PC-9 (cell line): ENCODE measurements at regions not wholly inside any gene's neighbourhood (a gene's known extent, or its start where the extent isn't known, plus 50 kb on each side); places are given as distances from the start of the nearest gene placed in this dataset.
"Not testable (repeated sequence)": the region's sequence is repeated elsewhere in the genome, so short reads cannot be mapped to it uniquely, and the experiment has no call there.

Experiments used
- BruUV-seq: library from RNA; stranded (reverse); fragments of 400-500 nt; replicated peaks from 2 replicates; lab custom pipeline; 2021; lab: Mats Ljungman, UMichigan
- CTCF ChIA-PET: fragments of 300-600 bp; sonication (Branson Sonifier 250); formaldehyde crosslinking; loops from one replicate; lab custom pipeline; 2022; ENCODE audit warnings: antibody characterized with exemption; lab: Charles Lee
- POLR2A ChIA-PET: fragments of 300-600 bp; sonication (Branson Sonifier 250); formaldehyde crosslinking; loops from one replicate; lab custom pipeline; 2022; ENCODE audit warnings: antibody characterized with exemption; ENCODE audit not compliant: unreplicated experiment; lab: Charles Lee
- DNase-seq, 2 experiments: peaks; one replicate each; pipeline versions ENCODE4 v3.0.0 to v3.0.0-alpha.2; 2015 to 2022; ENCODE audit warnings: mixed read lengths in 1 of 2
- H2AFZ ChIP-seq: fragments of 200-600 bp; sonication (generic); 2 replicates; pipeline ENCODE4 v1.8.1; 2017; ENCODE audit warnings: antibody characterized with exemption
- H3F3A ChIP-seq: fragments of 200-600 bp; sonication (generic); 2 replicates; pipeline ENCODE4 v1.8.1; 2017; ENCODE audit warnings: antibody characterized with exemption, mild to moderate bottlenecking, low read depth; ENCODE audit not compliant: insufficient read depth
- H3K27ac ChIP-seq: fragments of 200-600 bp; sonication (generic); 2 replicates; pipeline ENCODE4 v1.6.1; 2016; ENCODE audit warnings: mixed run types
- H3K27me3 ChIP-seq: fragments of 200-600 bp; sonication (generic); 2 replicates; pipeline ENCODE4 v1.6.1; 2016; ENCODE audit warnings: low read depth, mixed run types; ENCODE audit not compliant: insufficient read depth
- H3K36me3 ChIP-seq: fragments of 200-600 bp; sonication (generic); 2 replicates; pipeline ENCODE4 v1.6.1; 2016; ENCODE audit warnings: low read depth, mixed run types
- H3K4me1 ChIP-seq: fragments of 200-600 bp; sonication (generic); replicated peaks from 2 replicates; pipeline ENCODE4 v1.6.1; 2016; ENCODE audit warnings: mixed run types; ENCODE audit not compliant: insufficient read depth
- H3K4me2 ChIP-seq: fragments of 200-600 bp; sonication (generic); 2 replicates; pipeline ENCODE4 v1.6.1; 2017; ENCODE audit warnings: mixed run types
- H3K4me3 ChIP-seq: fragments of 200-600 bp; sonication (generic); 2 replicates; pipeline ENCODE4 v1.6.1; 2016; ENCODE audit warnings: mixed run types
- H3K79me2 ChIP-seq: fragments of 200-600 bp; sonication (generic); 2 replicates; pipeline ENCODE4 v1.6.1; 2017; ENCODE audit warnings: low read depth, mixed run types
- H3K9me2 ChIP-seq: fragments of 200-600 bp; sonication (generic); 2 replicates; pipeline ENCODE4 v1.8.1; 2017; ENCODE audit warnings: mild to moderate bottlenecking; ENCODE audit not compliant: insufficient read depth
- H3K9me3 ChIP-seq: fragments of 200-600 bp; sonication (generic); 2 replicates; pipeline ENCODE4 v1.8.1; 2016; ENCODE audit warnings: low read depth; ENCODE audit not compliant: insufficient read depth
- H4K20me1 ChIP-seq: fragments of 200-600 bp; sonication (generic); 2 replicates; pipeline ENCODE4 v1.8.1; 2017; ENCODE audit not compliant: insufficient read depth
- CTCF ChIP-seq: fragments of 200-600 bp; sonication (generic); conservative IDR thresholded peaks from 2 replicates; pipeline ENCODE4 v1.6.1; 2017; ENCODE audit warnings: mixed run types, antibody characterized with exemption, mild to moderate bottlenecking, moderate library complexity
- EZH2 ChIP-seq: fragments of 200-600 bp; sonication (generic); IDR thresholded peaks from 2 replicates; pipeline ENCODE4 v1.8.0; 2017; ENCODE audit warnings: antibody characterized with exemption, low read depth
- intact Hi-C: fragments of 100-400 bp; cut with micrococcal nuclease; formaldehyde crosslinking; loops from one replicate; pipeline ENCODE4 v1.10.0; 2022; ENCODE audit not compliant: unreplicated experiment

- Histone ChIP-seq H3K27ac (no peak overlapping the region), H4K20me1 (no peaks in the 10 kb centered on the region; the same call in 1 of the 2 replicates), H2AFZ (no peak overlapping the region), H3K9me2 (no peaks in the 10 kb centered on the region), H3K79me2 (no peaks in the 10 kb centered on the region), H3K36me3 (no peaks in the 10 kb centered on the region), H3K4me2 (no peak overlapping the region), H3K4me3 (no peak overlapping the region), H3F3A (no peaks in the 10 kb centered on the region), H3K27me3 (peaks cover 65% of the 10 kb centered on the region), H3K9me3 (no peaks in the 10 kb centered on the region), H3K4me1 (no peaks in the 10 kb centered on the region)
- ChIA-PET CTCF (no interaction called here), POLR2A (no interaction called here)
- TF ChIP-seq CTCF (no peak), EZH2 (no peak)
- BruUV-seq = no TSS peak
- DNase-seq = no peak
- intact Hi-C loops = no loop called here
These were observed 172.1 kb downstream of the ACTR3B start for GRCh38 chr7:152931633-152932032.

GRCh38 chr7:152937282-152937681 is 177.7 kb downstream of the ACTR3B start:
- BruUV-seq = no TSS peak

GRCh38 chr7:152946616-152947015 is 187.1 kb downstream of the ACTR3B start:
- H3K4me3 ChIP-seq, POLR2A ChIA-PET, H3K27ac ChIP-seq, CTCF ChIA-PET, H3K9me2 ChIP-seq, H2AFZ ChIP-seq, intact Hi-C loops, H3K9me3 ChIP-seq, H3K4me2 ChIP-seq, H3K79me2 ChIP-seq, DNase-seq, BruUV-seq, H3K4me1 ChIP-seq, H4K20me1 ChIP-seq, H3K36me3 ChIP-seq, H3F3A ChIP-seq: not testable (repeated sequence)
- peaks cover 61% of the 10 kb centered on the region for H3K27me3 ChIP-seq

More at GRCh38 chr7:152937282-152937681, 177.7 kb downstream of the ACTR3B start:
- Histone ChIP-seq H4K20me1 (no peaks in the 10 kb centered on the region), H3K4me3 (no peak overlapping the region), H3K36me3 (no peaks in the 10 kb centered on the region), H3K4me1 (no peaks in the 10 kb centered on the region), H2AFZ (no peak overlapping the region), H3K4me2 (no peak overlapping the region), H3F3A (no peaks in the 10 kb centered on the region), H3K79me2 (no peaks in the 10 kb centered on the region), H3K9me2 (no peaks in the 10 kb centered on the region), H3K27me3 (peaks cover 92% of the 10 kb centered on the region), H3K9me3 (no peaks in the 10 kb centered on the region), H3K27ac (no peak overlapping the region)
- POLR2A ChIA-PET = no interaction called here
- no peak for DNase-seq
- intact Hi-C loops = no loop called here
- no peak for TF ChIP-seq EZH2
- no peak for TF ChIP-seq CTCF
- CTCF ChIA-PET = no interaction called here

GRCh38 chr7:152947686-152948085 is 188.1 kb downstream of the ACTR3B start:
- Histone ChIP-seq H4K20me1 (no peaks in the 10 kb centered on the region), H2AFZ (no peak overlapping the region), H3K9me3 (no peaks in the 10 kb centered on the region), H3K27ac (no peak overlapping the region), H3K36me3 (no peaks in the 10 kb centered on the region), H3K4me1 (no peaks in the 10 kb centered on the region), H3F3A (no peaks in the 10 kb centered on the region), H3K9me2 (no peaks in the 10 kb centered on the region), H3K79me2 (no peaks in the 10 kb centered on the region), H3K4me3 (no peak overlapping the region), H3K4me2 (no peak overlapping the region), H3K27me3 (peaks cover 62% of the 10 kb centered on the region)
- ChIA-PET CTCF (no interaction called here), POLR2A (no interaction called here)
- intact Hi-C loops = no loop called here
- TF ChIP-seq CTCF = no peak
- no peak for TF ChIP-seq EZH2
- BruUV-seq = no TSS peak
- no peak for DNase-seq
